KMS-11 (cell line): ENCODE measurements at regions not wholly inside any gene's neighbourhood (a gene's known extent, or its start where the extent isn't known, plus 50 kb on each side); places are given as distances from the start of the nearest gene placed in this dataset.

Source experiments
- H2AFZ ChIP-seq: fragments of 200-600 bp; sonication (generic); 2 replicates; pipeline ENCODE4 v1.6.1; 2016; ENCODE audit warnings: antibody characterized with exemption, mixed run types, low read depth
- H3K27ac ChIP-seq: fragments of 200-600 bp; sonication (generic); 2 replicates; pipeline ENCODE4 v1.6.1; 2016; ENCODE audit warnings: mild to moderate bottlenecking, mixed run types
- H3K27me3 ChIP-seq: fragments of 200-600 bp; sonication (generic); 2 replicates; pipeline ENCODE4 v1.6.1; 2017; ENCODE audit warnings: mild to moderate bottlenecking, low read depth, mixed run types, moderate library complexity; ENCODE audit not compliant: insufficient read depth
- H3K36me3 ChIP-seq: fragments of 200-600 bp; sonication (generic); 2 replicates; pipeline ENCODE4 v1.6.1; 2017; ENCODE audit warnings: mild to moderate bottlenecking, mixed run types; ENCODE audit not compliant: insufficient read depth
- H3K4me1 ChIP-seq: fragments of 200-600 bp; sonication (generic); 2 replicates; pipeline ENCODE4 v1.6.1; 2016; ENCODE audit warnings: mild to moderate bottlenecking, low read depth, mixed run types; ENCODE audit not compliant: poor library complexity, severe bottlenecking
- H3K4me2 ChIP-seq: fragments of 200-600 bp; sonication (generic); 2 replicates; pipeline ENCODE4 v1.7.0; 2016; ENCODE audit warnings: mild to moderate bottlenecking, mixed run types
- H3K4me3 ChIP-seq: fragments of 200-600 bp; sonication (generic); IDR thresholded peaks from 2 replicates; pipeline ENCODE4 v1.6.1; 2017; ENCODE audit warnings: low read depth, low read length, mixed read lengths; ENCODE audit not compliant: insufficient read depth
- H3K79me2 ChIP-seq: fragments of 200-600 bp; sonication (generic); 2 replicates; pipeline ENCODE4 v1.6.1; 2016; ENCODE audit warnings: low read depth, mixed run types; ENCODE audit not compliant: insufficient read depth
- H3K9ac ChIP-seq: fragments of 200-600 bp; sonication (generic); 2 replicates; pipeline ENCODE4 v1.6.1; 2016; ENCODE audit warnings: mild to moderate bottlenecking, mixed run types
- H4K20me1 ChIP-seq: fragments of 200-600 bp; sonication (generic); 2 replicates; pipeline ENCODE4 v1.6.1; 2016; ENCODE audit warnings: mild to moderate bottlenecking, mixed run types; ENCODE audit not compliant: insufficient read depth
- CTCF ChIP-seq: fragments of 200-600 bp; sonication (generic); conservative IDR thresholded peaks from 2 replicates; pipeline ENCODE4 v1.6.1; 2017; ENCODE audit warnings: low read depth, mild to moderate bottlenecking, antibody characterized with exemption, low read length, moderate library complexity, mixed read lengths

- Histone ChIP-seq H3K4me3 (no peak overlapping the region), H3K9ac (no peak overlapping the region), H3K27ac (no peak overlapping the region), H3K4me1 (peaks cover 17% of the 10 kb centered on the region), H4K20me1 (no peaks in the 10 kb centered on the region), H2AFZ (no peak overlapping the region), H3K4me2 (no peak overlapping the region), H3K27me3 (peaks cover 23% of the 10 kb centered on the region; the same call in 1 of the 2 replicates), H3K36me3 (no peaks in the 10 kb centered on the region), H3K79me2 (no peaks in the 10 kb centered on the region)
- no peak for TF ChIP-seq CTCF
Observed at GRCh38 chr21:35672313-35672712, 388.0 kb downstream of the SETD4 start.

GRCh38 chr21:35664683-35665082 lies 395.6 kb downstream of the SETD4 start:
- peaks cover 10% of the 10 kb centered on the region for H3K4me1 ChIP-seq
- no peaks in the 10 kb centered on the region for H3K27me3 ChIP-seq
- H2AFZ ChIP-seq, result no peak overlapping the region
- H3K4me3 ChIP-seq, result no peak overlapping the region
- H3K27ac ChIP-seq, result no peak overlapping the region
- TF ChIP-seq CTCF, result no peak
- H4K20me1 ChIP-seq, result no peaks in the 10 kb centered on the region
- no peaks in the 10 kb centered on the region for H3K79me2 ChIP-seq
- peak overlapping the region; percentile 4; the same call in 1 of the 2 replicates for H3K4me2 ChIP-seq
- no peaks in the 10 kb centered on the region for H3K36me3 ChIP-seq
- H3K9ac ChIP-seq, result no peak overlapping the region

GRCh38 chr21:35663856-35664606 lies 396.3 kb downstream of the SETD4 start:
- peaks cover 10% of the 10 kb centered on the region for H3K4me1 ChIP-seq

GRCh38 chr21:35658242-35658641 lies 402.1 kb downstream of the SETD4 start:
- H3K4me2 ChIP-seq, result no peak overlapping the region
- no peak overlapping the region for H2AFZ ChIP-seq
- no peaks in the 10 kb centered on the region for H3K4me1 ChIP-seq
- no peaks in the 10 kb centered on the region for H3K27me3 ChIP-seq
- H3K9ac ChIP-seq, result no peak overlapping the region
- H4K20me1 ChIP-seq, result no peaks in the 10 kb centered on the region
- H3K27ac ChIP-seq, result no peak overlapping the region
- no peaks in the 10 kb centered on the region for H3K36me3 ChIP-seq
- no peaks in the 10 kb centered on the region for H3K79me2 ChIP-seq
- H3K4me3 ChIP-seq, result no peak overlapping the region
- TF ChIP-seq CTCF, result no peak

More at GRCh38 chr21:35663856-35664606, 396.3 kb downstream of the SETD4 start:
- H3K79me2 ChIP-seq, result no peaks in the 10 kb centered on the region
- no peak overlapping the region for H3K4me3 ChIP-seq
- H3K4me2 ChIP-seq, result no peak overlapping the region
- no peaks in the 10 kb centered on the region for H4K20me1 ChIP-seq
- no peak overlapping the region for H2AFZ ChIP-seq
- no peak for TF ChIP-seq CTCF
- H3K9ac ChIP-seq, result no peak overlapping the region
- no peak overlapping the region for H3K27ac ChIP-seq
- H3K36me3 ChIP-seq, result no peaks in the 10 kb centered on the region
- H3K27me3 ChIP-seq, result no peaks in the 10 kb centered on the region
